ENCODE measurements at regions not wholly inside any gene's neighbourhood (a gene's known extent, or its start where the extent isn't known, plus 50 kb on each side); places are given as distances from the start of the nearest gene placed in this dataset.

- H3K4me2 ChIP-seq (ENCODE audit: insufficient read depth, low read length) = peak overlapping the region; percentile 61
- ChIA-PET CTCF (interaction anchor here (0.9 to 1.9 kb wide), 7 partner anchors 10 to 822 kb away, joined by 3 to 7 read pairs (median 3); no protein-coding TSS in a partner anchor), POLR2A (no interaction called here)
- peak overlapping the region; percentile 22 for H3K27ac ChIP-seq (ENCODE audit: insufficient read depth, low read depth, low read length)
- H3K36me3 ChIP-seq (ENCODE audit: control insufficient read depth in 2 of 2, extremely low read depth in 1 of 2, insufficient read depth in 2 of 2, low read length in 2 of 2) = no peaks in the 10 kb centered on the region
- H3K9me1 ChIP-seq (replicated peaks; ENCODE audit: control insufficient read depth, extremely low read depth, insufficient read depth, low read length) = no peaks in the 10 kb centered on the region
- FAIRE-seq (peak; percentile 72), DNase-seq (ENCODE audit: low read depth, low spot score) (peak; percentile 87)
- TF ChIP-seq POLR2A (IDR thresholded peaks at IDR 0.05; ENCODE audit: low read depth, low read length) = no peak
- peak; percentile 16 for TF ChIP-seq FOS (IDR thresholded peaks at IDR 0.05; ENCODE audit: borderline replicate concordance, insufficient read depth, low read length)
- TF ChIP-seq POLR2AphosphoS5 (IDR thresholded peaks at IDR 0.05; ENCODE audit: insufficient read depth, low read depth, low read length) = peak; percentile 38
- dilution Hi-C loops (cut with MboI; ENCODE audit: extremely low pct_ligation_motif_present, low sequenced_read_pairs) (no loop called here), intact Hi-C loops (cut with micrococcal nuclease) (no loop called here)
- BruUV-seq (replicated peaks) = no TSS peak
- no peaks in the 10 kb centered on the region for H4K20me1 ChIP-seq (replicated peaks; ENCODE audit: control insufficient read depth, extremely low read depth, insufficient read depth, low read length)
- H3K27me3 ChIP-seq (ENCODE audit: control insufficient read depth in 2 of 2, insufficient read depth in 2 of 2, low read length in 2 of 2) = no peaks in the 10 kb centered on the region
- H3K79me2 ChIP-seq (ENCODE audit: control insufficient read depth, insufficient read depth, low read length) = no peaks in the 10 kb centered on the region
- peak overlapping the region; percentile 14 for H2AFZ ChIP-seq (ENCODE audit: low read depth, low read length)
- peaks cover 26% of the 10 kb centered on the region for H3K4me1 ChIP-seq (ENCODE audit: control insufficient read depth, extremely low read depth, insufficient read depth, low read length)
- no peaks in the 10 kb centered on the region for H3K9me3 ChIP-seq (replicated peaks; ENCODE audit: control insufficient read depth, insufficient read depth, low read length)
- H3K4me3 ChIP-seq (replicated peaks in 1 of 3; ENCODE audit: insufficient read depth in 1 of 3, low read depth in 1 of 3, low read length in 3 of 3) = no peak overlapping the region
- no peak overlapping the region for H3K9ac ChIP-seq (replicated peaks; ENCODE audit: extremely low read depth, insufficient read depth, low read length)
These were observed 193.4 kb upstream of the RASGRP1 start for GRCh38 chr15:38758043-38758442.

- dilution Hi-C loops (cut with MboI; ENCODE audit: extremely low pct_ligation_motif_present, low sequenced_read_pairs) = no loop called here
- no peaks in the 10 kb centered on the region for H3K9me3 ChIP-seq (replicated peaks; ENCODE audit: control insufficient read depth, insufficient read depth, low read length)
- H3K79me2 ChIP-seq (ENCODE audit: control insufficient read depth, insufficient read depth, low read length) = no peaks in the 10 kb centered on the region
- no peak overlapping the region for H2AFZ ChIP-seq (ENCODE audit: low read depth, low read length)
- intact Hi-C loops (cut with micrococcal nuclease) = no loop called here
- CTCF ChIA-PET = no interaction called here
- BruUV-seq (replicated peaks) = no TSS peak
- no peaks in the 10 kb centered on the region for H3K9me1 ChIP-seq (replicated peaks; ENCODE audit: control insufficient read depth, extremely low read depth, insufficient read depth, low read length)
- no peak overlapping the region for H3K4me2 ChIP-seq (ENCODE audit: insufficient read depth, low read length)
- no peaks in the 10 kb centered on the region for H4K20me1 ChIP-seq (replicated peaks; ENCODE audit: control insufficient read depth, extremely low read depth, insufficient read depth, low read length)
- FAIRE-seq = no peak
- no peak overlapping the region for H3K4me3 ChIP-seq (replicated peaks in 1 of 3; ENCODE audit: insufficient read depth in 1 of 3, low read depth in 1 of 3, low read length in 3 of 3)
- H3K27ac ChIP-seq (ENCODE audit: insufficient read depth, low read depth, low read length) = no peak overlapping the region
- POLR2A ChIA-PET = no interaction called here
- no peak overlapping the region for H3K9ac ChIP-seq (replicated peaks; ENCODE audit: extremely low read depth, insufficient read depth, low read length)
- no peaks in the 10 kb centered on the region for H3K27me3 ChIP-seq (ENCODE audit: control insufficient read depth in 2 of 2, insufficient read depth in 2 of 2, low read length in 2 of 2)
- TF ChIP-seq GATA2 (IDR thresholded peaks at IDR 0.05; ENCODE audit: insufficient read depth, insufficient read length, low read depth, low read length) = no peak
- TF ChIP-seq POLR2AphosphoS5 (IDR thresholded peaks at IDR 0.05; ENCODE audit: insufficient read depth, low read depth, low read length) = no peak
- TF ChIP-seq MAX (IDR thresholded peaks at IDR 0.05; ENCODE audit: insufficient read depth, insufficient read length) = no peak
- no peaks in the 10 kb centered on the region for H3K36me3 ChIP-seq (ENCODE audit: control insufficient read depth in 2 of 2, extremely low read depth in 1 of 2, insufficient read depth in 2 of 2, low read length in 2 of 2)
- no peak for DNase-seq (ENCODE audit: low read depth, low spot score)
- peaks cover 18% of the 10 kb centered on the region for H3K4me1 ChIP-seq (ENCODE audit: control insufficient read depth, extremely low read depth, insufficient read depth, low read length)
These were observed 197.1 kb upstream of the RASGRP1 start for GRCh38 chr15:38761681-38762080.

Measured in endothelial cell of umbilical vein (primary cell).